AG09319 (cell line): ENCODE measurements at regions not wholly inside any gene's neighbourhood (a gene's known extent, or its start where the extent isn't known, plus 50 kb on each side); places are given as distances from the start of the nearest gene placed in this dataset.

Experiments used
- DNase-seq: peaks from one replicate; pipeline ENCODE4 v3.0.0-alpha.2; 2010; ENCODE audit warnings: low read depth; ENCODE audit errors: extremely low read depth
- CTCF ChIP-seq: IDR thresholded peaks from 2 replicates; pipeline ENCODE4 v1.5.1; 2011; ENCODE audit warnings: low read depth, mild to moderate bottlenecking, inconsistent platforms, low read length, moderate library complexity

- TF ChIP-seq CTCF = no peak
- no peak for DNase-seq
Measured at GRCh38 chr7:20064181-20064970, 152.8 kb downstream of the MACC1 start.

- no peak for TF ChIP-seq CTCF
- no peak for DNase-seq
Measured at GRCh38 chr7:20063644-20064043, 153.5 kb downstream of the MACC1 start.

GRCh38 chr7:20062932-20063331, 154.3 kb downstream of the MACC1 start:
- TF ChIP-seq CTCF = no peak
- DNase-seq = no peak

- TF ChIP-seq CTCF = no peak
- DNase-seq = no peak
Measured at GRCh38 chr7:20053334-20054104, 163.7 kb downstream of the MACC1 start.

GRCh38 chr7:20050241-20050966, 166.8 kb downstream of the MACC1 start:
- TF ChIP-seq CTCF = no peak
- DNase-seq = no peak

GRCh38 chr7:20038676-20039075, 178.5 kb downstream of the MACC1 start:
- no peak for DNase-seq
- TF ChIP-seq CTCF = no peak
